ENCODE measurements at regions not wholly inside any gene's neighbourhood (a gene's known extent, or its start where the extent isn't known, plus 50 kb on each side); places are given as distances from the start of the nearest gene placed in this dataset.
"Not testable (repeated sequence)": the region's sequence is repeated elsewhere in the genome, so short reads cannot be mapped to it uniquely, and the experiment has no call there.

GRCh38 chr14:27668531-27668930, 1070.7 kb upstream of the NOVA1 start:
- Histone ChIP-seq H3K4me3 (no peak overlapping the region), H3K27ac (no peak overlapping the region), H3K27me3 (no peaks in the 10 kb centered on the region), H3K4me1 (no peaks in the 10 kb centered on the region), H3K9me3 (peaks cover 0 to 33% (median 3%) of the 10 kb centered on the region in 11 donors), H3K36me3 (no peaks in the 10 kb centered on the region)
- ATAC-seq (no peak), DNase-seq (no peak)
- TF ChIP-seq CTCF (IDR thresholded peaks at IDR 0.05), result no peak
- intact Hi-C loops (cut with DNase I), result no loop called here

- Histone ChIP-seq H3K9me3 (peaks cover 0 to 14% (median 0%) of the 10 kb centered on the region in 11 donors), H3K4me3 (no peak overlapping the region), H3K4me1 (no peaks in the 10 kb centered on the region), H3K27me3 (no peaks in the 10 kb centered on the region), H3K27ac (no peak overlapping the region), H3K36me3 (no peaks in the 10 kb centered on the region)
- no peak for TF ChIP-seq CTCF (IDR thresholded peaks at IDR 0.05)
- DNase-seq (no peak), ATAC-seq (no peak)
- intact Hi-C loops (cut with DNase I), result no loop called here
- 68 to 87% methylated on average over 3 of the region's 3 CpGs for WGBS, 2 donors
Measured at GRCh38 chr14:27672047-27672446, 1074.2 kb upstream of the NOVA1 start.

- H3K27me3 ChIP-seq; H3K4me3 ChIP-seq; intact Hi-C loops (cut with DNase I); H3K36me3 ChIP-seq; DNase-seq; ATAC-seq; H3K27ac ChIP-seq; H3K4me1 ChIP-seq: not testable (repeated sequence)
- WGBS, 2 donors, result 77 to 89% methylated on average over 28 to 29 of the region's 30 CpGs
- peaks cover 0 to 14% (median 0%) of the 10 kb centered on the region in 11 donors for H3K9me3 ChIP-seq
Measured at GRCh38 chr14:27672811-27673737, 1075.2 kb upstream of the NOVA1 start.

- no peak for DNase-seq
- no peak for TF ChIP-seq CTCF (IDR thresholded peaks at IDR 0.05)
- Histone ChIP-seq H3K36me3 (no peaks in the 10 kb centered on the region), H3K4me3 (no peak overlapping the region), H3K9me3 (no peaks in the 10 kb centered on the region), H3K27ac (no peak overlapping the region), H3K4me1 (no peaks in the 10 kb centered on the region), H3K27me3 (no peaks in the 10 kb centered on the region)
- ATAC-seq, result no peak
- WGBS, 2 donors, result 44 to 50% methylated on average over 1 of the region's 1 CpG
- intact Hi-C loops (cut with DNase I), result loop anchor here in 1 of 10 donors (5.0 kb wide), 1 partner anchor 404 kb away; no protein-coding TSS in a partner anchor
Measured at GRCh38 chr14:27686137-27686536, 1080.5 kb upstream of the FOXG1 start.

All from heart right ventricle (tissue), 16 donors.